ENCODE measurements at regions not wholly inside any gene's neighbourhood (a gene's known extent, or its start where the extent isn't known, plus 50 kb on each side); places are given as distances from the start of the nearest gene placed in this dataset.

- TF ChIP-seq CTCF (IDR thresholded peaks at IDR 0.05 in 4 of 5, conservative IDR thresholded peaks at IDR 0.05 in 1 of 5) (no peak), POLR2A (IDR thresholded peaks at IDR 0.05) (no peak)
Measured at GRCh38 chr4:126174627-126175026, 859.9 kb downstream of the FAT4 start.
